ENCODE measurements at regions not wholly inside any gene's neighbourhood (a gene's known extent, or its start where the extent isn't known, plus 50 kb on each side); places are given as distances from the start of the nearest gene placed in this dataset.
"Not testable (repeated sequence)": the region's sequence is repeated elsewhere in the genome, so short reads cannot be mapped to it uniquely, and the experiment has no call there.

GRCh38 chr7:120079022-120079421, 194.0 kb upstream of the KCND2 start:
- no peak overlapping the region for H3K4me3 ChIP-seq (replicated peaks; ENCODE audit: low read depth, low read length)
- TF ChIP-seq CTCF (IDR thresholded peaks at IDR 0.05; ENCODE audit: low read length, missing control alignments): no peak
- DNase-seq (ENCODE audit: low read depth): no peak

- no peak for TF ChIP-seq CTCF (IDR thresholded peaks at IDR 0.05; ENCODE audit: low read length, missing control alignments)
- DNase-seq (ENCODE audit: low read depth): no peak
- H3K4me3 ChIP-seq (replicated peaks; ENCODE audit: low read depth, low read length): no peak overlapping the region
These were observed 193.3 kb upstream of the KCND2 start for GRCh38 chr7:120079704-120080103.

DNA sequence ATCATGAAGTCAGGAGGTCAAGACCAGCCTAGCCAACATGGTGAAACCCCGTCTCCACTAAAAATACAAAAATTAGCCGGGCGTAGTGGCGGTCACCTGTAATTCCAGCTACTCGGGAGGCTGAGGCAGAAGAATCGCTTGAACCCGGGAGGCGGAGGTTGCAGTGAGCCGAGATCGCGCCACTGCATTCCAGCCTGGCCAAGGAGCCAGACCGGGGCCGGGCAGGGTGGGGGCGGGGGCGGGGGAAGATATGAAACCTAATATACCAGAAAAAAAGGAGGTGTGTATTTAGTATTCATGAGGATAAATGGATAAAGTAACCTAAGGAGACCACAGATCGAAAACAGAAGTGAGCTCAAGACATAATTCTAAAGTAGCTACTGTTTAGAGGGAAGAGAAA, 186.5 kb upstream of the KCND2 start:
- H3K4me3 ChIP-seq (replicated peaks; ENCODE audit: low read depth, low read length); DNase-seq (ENCODE audit: low read depth): not testable (repeated sequence)

GRCh38 chr7:120089968-120090367, 183.0 kb upstream of the KCND2 start:
- TF ChIP-seq CTCF (IDR thresholded peaks at IDR 0.05; ENCODE audit: low read length, missing control alignments): peak; percentile 30
- DNase-seq (ENCODE audit: low read depth): peak; percentile 45
- no peak overlapping the region for H3K4me3 ChIP-seq (replicated peaks; ENCODE audit: low read depth, low read length)

DNA sequence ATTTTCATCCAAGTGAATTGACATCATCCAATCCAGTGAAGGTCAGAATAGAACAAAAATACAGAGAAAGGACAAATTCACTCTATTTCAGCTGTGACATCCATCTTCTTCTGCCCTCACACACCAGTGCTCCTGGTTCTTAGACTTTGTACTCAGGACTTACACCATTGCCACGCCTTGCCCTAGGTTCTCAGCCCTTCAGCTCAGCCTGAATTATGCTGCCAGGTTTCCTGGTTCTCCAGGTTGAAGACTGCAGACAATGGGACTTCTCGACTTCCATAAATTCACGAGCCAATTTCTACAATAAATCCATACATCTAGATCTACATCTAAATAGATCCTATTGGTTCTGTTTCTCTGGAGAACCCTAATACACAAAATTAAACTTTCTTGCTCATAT, 181.2 kb upstream of the KCND2 start:
- no peak overlapping the region for H3K4me3 ChIP-seq (replicated peaks; ENCODE audit: low read depth, low read length)
- DNase-seq (ENCODE audit: low read depth): no peak
- no peak for TF ChIP-seq CTCF (IDR thresholded peaks at IDR 0.05; ENCODE audit: low read length, missing control alignments)

DNA sequence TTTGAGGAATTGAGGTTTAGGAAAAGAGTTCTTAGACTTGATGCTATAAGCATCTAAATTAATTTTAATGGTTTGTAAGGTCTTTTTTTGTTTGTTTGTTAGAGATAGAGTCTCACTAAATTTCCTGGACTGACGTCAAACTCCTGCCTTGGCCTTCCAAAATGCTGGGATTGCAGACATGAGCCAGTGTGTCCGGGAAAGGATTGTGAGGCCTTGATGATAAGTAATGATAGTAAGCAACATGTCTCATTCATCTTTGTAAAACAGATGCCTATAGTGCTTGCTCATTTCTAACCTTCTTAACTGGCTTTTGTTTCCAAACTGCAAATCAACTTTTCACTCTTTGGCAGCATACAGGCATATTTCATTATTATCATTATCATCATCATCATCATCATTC, 176.0 kb upstream of the KCND2 start:
- TF ChIP-seq CTCF (IDR thresholded peaks at IDR 0.05; ENCODE audit: low read length, missing control alignments): no peak
- H3K4me3 ChIP-seq (replicated peaks; ENCODE audit: low read depth, low read length): no peak overlapping the region
- peak; percentile 25 for DNase-seq (ENCODE audit: low read depth)

DNA sequence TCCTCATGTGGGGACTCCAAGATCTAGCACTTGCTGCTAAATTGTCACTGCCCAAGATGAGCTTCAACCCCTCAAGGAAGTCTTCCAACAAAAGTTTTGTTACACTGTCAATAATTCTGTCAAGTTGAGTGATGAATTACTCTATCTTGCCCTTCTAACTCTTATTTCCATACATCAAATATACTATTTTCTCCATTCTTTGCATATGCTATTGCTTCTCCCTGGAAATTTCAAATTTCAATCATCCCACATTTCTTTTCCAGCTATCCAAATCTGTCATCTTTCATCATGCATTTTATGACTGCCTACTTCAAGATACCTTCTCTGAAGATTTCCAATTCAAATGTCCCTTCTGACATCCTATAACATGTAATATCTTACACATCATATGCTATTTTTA, 175.2 kb upstream of the KCND2 start:
- DNase-seq (ENCODE audit: low read depth): no peak
- no peak overlapping the region for H3K4me3 ChIP-seq (replicated peaks; ENCODE audit: low read depth, low read length)
- TF ChIP-seq CTCF (IDR thresholded peaks at IDR 0.05; ENCODE audit: low read length, missing control alignments): no peak

DNA sequence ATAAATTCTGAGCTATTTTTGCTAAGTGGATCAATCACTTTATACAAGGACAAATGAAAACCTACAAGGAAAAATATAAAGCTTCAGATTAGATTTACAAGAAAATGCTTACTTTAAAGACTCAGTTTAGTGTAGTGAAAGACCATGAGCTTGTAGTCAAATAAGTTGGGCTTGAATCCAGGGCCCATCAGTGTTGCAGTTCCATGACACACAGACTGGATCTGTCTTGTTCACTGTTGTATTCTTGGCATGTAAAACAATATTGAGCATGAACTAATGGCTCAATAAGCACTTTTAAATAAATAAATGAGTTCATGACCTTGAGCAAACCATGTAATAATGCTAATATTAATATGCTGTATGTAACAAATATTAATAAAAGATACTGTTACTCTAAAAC, 164.6 kb upstream of the KCND2 start:
- DNase-seq (ENCODE audit: low read depth): no peak
- H3K4me3 ChIP-seq (replicated peaks; ENCODE audit: low read depth, low read length): no peak overlapping the region

More for the DNA sequence above, 164.6 kb upstream of the KCND2 start:
- no peak for TF ChIP-seq CTCF (IDR thresholded peaks at IDR 0.05; ENCODE audit: low read length, missing control alignments)
